Glutamatergic neuron (in vitro differentiated cells): ENCODE measurements at regions not wholly inside any gene's neighbourhood (a gene's known extent, or its start where the extent isn't known, plus 50 kb on each side); places are given as distances from the start of the nearest gene placed in this dataset.

Source experiments
- DNase-seq: peaks from one replicate; pipeline ENCODE4 v3.0.0; 2022
- H3K27ac Mint-ChIP-seq: one replicate; pipeline ENCODE4 v1.8.0; 2020; ENCODE audit warnings: mild to moderate bottlenecking, mixed read lengths, inconsistent platforms; ENCODE audit not compliant: unreplicated experiment
- H3K27me3 Mint-ChIP-seq: one replicate; pipeline ENCODE4 v1.8.0; 2020; ENCODE audit warnings: mild to moderate bottlenecking, moderate library complexity, mixed read lengths, inconsistent platforms; ENCODE audit not compliant: unreplicated experiment
- H3K36me3 Mint-ChIP-seq: one replicate; pipeline ENCODE4 v1.8.0; 2020; ENCODE audit warnings: mild to moderate bottlenecking, mixed read lengths, inconsistent platforms; ENCODE audit not compliant: unreplicated experiment
- H3K4me1 Mint-ChIP-seq: one replicate; pipeline ENCODE4 v1.8.0; 2020; ENCODE audit warnings: mild to moderate bottlenecking, low read depth, mixed read lengths, inconsistent platforms; ENCODE audit not compliant: unreplicated experiment
- H3K4me3 Mint-ChIP-seq: one replicate; pipeline ENCODE4 v1.8.0; 2020; ENCODE audit warnings: mild to moderate bottlenecking, mixed read lengths, inconsistent platforms; ENCODE audit not compliant: unreplicated experiment
- H3K9me3 Mint-ChIP-seq: one replicate; pipeline ENCODE4 v1.8.0; 2020; ENCODE audit warnings: mild to moderate bottlenecking, moderate library complexity, mixed read lengths, inconsistent platforms; ENCODE audit not compliant: unreplicated experiment
- TF ChIP-seq, protein P1 (sequence below): fragments of 200-600 bp; sonication (generic); IDR thresholded peaks from one replicate; pipeline ENCODE4 v1.5.0; 2021; ENCODE audit not compliant: partially characterized antibody, unreplicated experiment

DNA sequence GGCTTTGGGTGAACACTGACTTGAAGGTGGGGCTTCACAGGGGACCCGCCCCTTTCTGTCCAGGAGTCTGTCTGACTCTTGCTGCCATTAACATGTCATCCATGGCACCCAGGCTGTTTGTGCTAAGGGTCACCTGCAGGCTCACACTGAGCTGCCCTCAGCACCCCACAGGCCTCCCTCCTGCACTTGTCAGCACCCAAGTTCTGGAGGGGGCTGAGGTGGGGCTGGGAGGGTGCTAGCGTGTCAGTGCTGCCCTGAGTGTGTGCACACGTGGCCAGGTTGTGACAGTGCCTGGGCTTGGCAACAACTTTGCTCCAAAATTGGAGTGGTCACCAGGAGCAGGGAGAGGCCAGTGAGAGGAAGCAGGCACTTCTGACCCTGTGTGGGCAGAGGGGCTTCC lies 963.2 kb downstream of the TRHDE start:
- H3K9me3 Mint-ChIP-seq = peaks cover 7% of the 10 kb centered on the region
- TF ChIP-seq, protein P1, sequence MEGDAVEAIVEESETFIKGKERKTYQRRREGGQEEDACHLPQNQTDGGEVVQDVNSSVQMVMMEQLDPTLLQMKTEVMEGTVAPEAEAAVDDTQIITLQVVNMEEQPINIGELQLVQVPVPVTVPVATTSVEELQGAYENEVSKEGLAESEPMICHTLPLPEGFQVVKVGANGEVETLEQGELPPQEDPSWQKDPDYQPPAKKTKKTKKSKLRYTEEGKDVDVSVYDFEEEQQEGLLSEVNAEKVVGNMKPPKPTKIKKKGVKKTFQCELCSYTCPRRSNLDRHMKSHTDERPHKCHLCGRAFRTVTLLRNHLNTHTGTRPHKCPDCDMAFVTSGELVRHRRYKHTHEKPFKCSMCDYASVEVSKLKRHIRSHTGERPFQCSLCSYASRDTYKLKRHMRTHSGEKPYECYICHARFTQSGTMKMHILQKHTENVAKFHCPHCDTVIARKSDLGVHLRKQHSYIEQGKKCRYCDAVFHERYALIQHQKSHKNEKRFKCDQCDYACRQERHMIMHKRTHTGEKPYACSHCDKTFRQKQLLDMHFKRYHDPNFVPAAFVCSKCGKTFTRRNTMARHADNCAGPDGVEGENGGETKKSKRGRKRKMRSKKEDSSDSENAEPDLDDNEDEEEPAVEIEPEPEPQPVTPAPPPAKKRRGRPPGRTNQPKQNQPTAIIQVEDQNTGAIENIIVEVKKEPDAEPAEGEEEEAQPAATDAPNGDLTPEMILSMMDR = no peak
- no peaks in the 10 kb centered on the region for H3K36me3 Mint-ChIP-seq
- no peaks in the 10 kb centered on the region for H3K4me1 Mint-ChIP-seq
- no peaks in the 10 kb centered on the region for H3K27me3 Mint-ChIP-seq
- no peak for DNase-seq
- H3K27ac Mint-ChIP-seq = no peak overlapping the region
- no peak overlapping the region for H3K4me3 Mint-ChIP-seq

DNA sequence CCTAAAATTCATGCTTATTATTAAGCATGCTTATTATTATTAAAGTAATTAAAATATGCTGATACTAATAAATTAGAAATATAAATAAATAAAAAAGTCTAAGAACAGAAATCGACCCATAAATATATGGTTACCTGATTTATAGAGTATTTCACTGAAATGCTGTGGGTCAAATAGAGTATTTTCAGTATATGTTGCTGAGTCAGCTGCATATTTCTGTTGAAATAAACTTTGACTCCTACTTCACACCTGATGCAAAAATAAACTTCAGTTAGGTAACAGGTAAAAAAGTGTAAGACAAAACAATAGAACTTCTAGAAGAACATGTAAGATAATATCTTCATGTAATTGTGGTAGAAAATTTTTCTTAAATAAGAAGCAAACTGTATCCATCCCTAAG lies 967.9 kb downstream of the TRHDE start:
- H3K4me1 Mint-ChIP-seq = peaks cover 3% of the 10 kb centered on the region
- H3K9me3 Mint-ChIP-seq = no peaks in the 10 kb centered on the region

DNA sequence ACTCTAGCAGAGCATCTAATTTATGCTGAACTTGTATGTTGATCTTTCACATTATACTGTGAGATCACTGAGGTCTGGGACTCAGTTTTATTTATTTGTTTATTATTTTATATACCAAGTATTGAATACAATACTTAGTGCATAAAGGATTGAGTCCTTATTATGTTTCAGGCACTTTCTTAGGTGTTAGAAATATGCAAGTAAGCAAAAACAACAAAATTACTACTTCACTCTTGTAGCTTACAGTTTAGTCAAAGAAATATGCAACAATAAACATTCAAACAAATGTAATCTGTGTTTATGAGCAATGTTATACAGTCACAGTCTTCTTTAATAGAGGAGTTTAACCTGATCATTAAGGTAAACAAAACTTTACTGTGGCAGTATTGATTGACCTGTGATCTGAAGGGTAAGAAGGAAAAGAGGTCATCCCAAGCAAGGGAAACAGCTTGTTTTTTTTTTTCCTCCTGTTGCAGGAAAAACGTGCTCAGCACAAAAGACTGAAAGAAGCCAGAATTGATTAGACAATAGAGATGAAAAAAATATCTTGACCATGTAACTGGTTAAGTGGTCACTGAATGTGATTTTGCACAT lies 990.7 kb downstream of the TRHDE start:
- Mint-ChIP-seq H3K4me1 (no peaks in the 10 kb centered on the region), H3K27me3 (peaks cover 1% of the 10 kb centered on the region), H3K9me3 (no peaks in the 10 kb centered on the region), H3K27ac (no peak overlapping the region), H3K4me3 (no peak overlapping the region), H3K36me3 (no peaks in the 10 kb centered on the region)
- TF ChIP-seq, protein P1 = no peak
- DNase-seq = no peak

More for the DNA sequence above, 967.9 kb downstream of the TRHDE start:
- Mint-ChIP-seq H3K27me3 (no peaks in the 10 kb centered on the region), H3K4me3 (no peak overlapping the region), H3K27ac (no peak overlapping the region), H3K36me3 (no peaks in the 10 kb centered on the region)
- TF ChIP-seq, protein P1 = no peak
- DNase-seq = no peak

DNA sequence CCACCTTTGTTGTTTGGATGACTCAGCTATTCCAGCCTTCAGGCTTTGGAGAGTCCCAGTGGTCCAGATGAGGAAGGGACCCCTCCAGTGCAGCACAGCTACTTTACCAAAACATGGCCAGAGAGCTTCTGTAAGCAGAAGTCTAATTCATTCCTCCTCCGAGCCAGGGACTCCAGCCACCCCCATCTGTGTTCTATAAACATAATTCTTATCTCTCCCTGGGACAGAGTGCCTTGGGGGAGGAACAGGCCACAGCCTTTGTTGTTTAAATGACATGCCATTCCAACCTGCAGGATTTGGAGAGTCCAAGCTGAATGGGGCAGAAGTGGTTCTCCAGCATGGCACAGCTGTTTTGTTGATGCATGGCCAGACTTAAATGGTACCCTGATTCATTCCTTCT lies 994.0 kb downstream of the TRHDE start:
- Mint-ChIP-seq H3K4me3 (no peak overlapping the region), H3K27me3 (peaks cover 1% of the 10 kb centered on the region), H3K4me1 (no peaks in the 10 kb centered on the region), H3K27ac (no peak overlapping the region), H3K36me3 (no peaks in the 10 kb centered on the region), H3K9me3 (no peaks in the 10 kb centered on the region)
- TF ChIP-seq, protein P1 = no peak
- no peak for DNase-seq

DNA sequence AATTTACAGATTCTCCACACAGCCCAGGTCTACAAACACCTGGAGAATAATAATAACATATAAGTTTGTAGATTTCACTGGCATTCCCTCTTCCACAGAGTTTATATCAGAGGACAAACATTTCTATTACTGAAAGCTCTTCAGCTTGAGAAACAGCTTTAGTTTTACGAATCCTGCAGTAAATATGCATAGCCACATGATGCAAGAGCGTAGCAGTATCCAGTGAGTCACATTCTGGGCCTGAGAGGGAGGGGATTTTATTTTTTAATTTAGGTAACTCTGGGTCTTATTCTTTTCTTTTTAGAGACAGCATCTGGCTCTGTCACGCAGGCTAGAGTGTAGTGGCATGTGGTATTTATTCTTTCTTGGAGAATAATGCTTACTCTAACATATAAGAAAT lies 1002.8 kb downstream of the TRHDE start:
- DNase-seq = no peak
- TF ChIP-seq, protein P1 = no peak
- Mint-ChIP-seq H3K4me1 (no peaks in the 10 kb centered on the region), H3K9me3 (no peaks in the 10 kb centered on the region), H3K4me3 (no peak overlapping the region), H3K36me3 (no peaks in the 10 kb centered on the region), H3K27me3 (peaks cover 2% of the 10 kb centered on the region), H3K27ac (no peak overlapping the region)
